ENCODE measurements at regions not wholly inside any gene's neighbourhood (a gene's known extent, or its start where the extent isn't known, plus 50 kb on each side); places are given as distances from the start of the nearest gene placed in this dataset.
A peak's percentile ranks its signal among the peaks of the same experiment; 100 is the strongest.

- ATAC-seq (ENCODE audit: insufficient read depth, low FRiP score): no peak
- Histone ChIP-seq H3K4me1 (ENCODE audit: control insufficient read depth in 5 of 5, insufficient read depth in 5 of 5, low read length in 5 of 5) (peaks cover 0 to 6% (median 0%) of the 10 kb centered on the region in 5 donors), H3K9me3 (ENCODE audit: control insufficient read depth in 4 of 4, insufficient read depth in 3 of 4, low read length in 3 of 4) (no peaks in the 10 kb centered on the region), H3K9ac (ENCODE audit: insufficient read depth in 1 of 2, low read length in 2 of 2) (no peak overlapping the region), H3K27ac (ENCODE audit: low read depth in 1 of 2, low read length in 1 of 2) (no peak overlapping the region), H3K27me3 (ENCODE audit: control insufficient read depth in 3 of 3, insufficient read depth in 3 of 3, low read length in 2 of 3) (peaks cover 0 to 37% (median 0%) of the 10 kb centered on the region in 3 donors), H3K4me3 (no peak overlapping the region), H3K36me3 (ENCODE audit: control insufficient read depth in 4 of 4, insufficient read depth in 4 of 4, low read length in 4 of 4) (no peaks in the 10 kb centered on the region)
- TF ChIP-seq CTCF (IDR thresholded peaks at IDR 0.05; ENCODE audit: control extremely low read depth, extremely low read depth): no peak
- 74 to 78% methylated on average over 39 to 40 of the region's 40 CpGs for WGBS, 2 donors
- peak; percentile 25 to 72 (median 57) for DNase-seq
Measured at GRCh38 chr6:169984181-169985120, 233.0 kb downstream of the ERMARD start.

- Histone ChIP-seq H3K9me3 (ENCODE audit: control insufficient read depth in 4 of 4, insufficient read depth in 3 of 4, low read length in 3 of 4) (no peaks in the 10 kb centered on the region), H3K36me3 (ENCODE audit: control insufficient read depth in 4 of 4, insufficient read depth in 4 of 4, low read length in 4 of 4) (no peaks in the 10 kb centered on the region), H3K4me3 (no peak overlapping the region), H3K27me3 (ENCODE audit: control insufficient read depth in 3 of 3, insufficient read depth in 3 of 3, low read length in 2 of 3) (peaks cover 0 to 37% (median 0%) of the 10 kb centered on the region in 3 donors), H3K27ac (ENCODE audit: low read depth in 1 of 2, low read length in 1 of 2) (no peak overlapping the region), H3K4me1 (ENCODE audit: control insufficient read depth in 5 of 5, insufficient read depth in 5 of 5, low read length in 5 of 5) (peaks cover 0 to 6% (median 0%) of the 10 kb centered on the region in 5 donors), H3K9ac (ENCODE audit: insufficient read depth in 1 of 2, low read length in 2 of 2) (no peak overlapping the region)
- TF ChIP-seq CTCF (IDR thresholded peaks at IDR 0.05; ENCODE audit: control extremely low read depth, extremely low read depth): no peak
- 86 to 94% methylated on average over 10 of the region's 10 CpGs for WGBS, 2 donors
- ATAC-seq (ENCODE audit: insufficient read depth, low FRiP score) (no peak), DNase-seq (no peak)
Measured at GRCh38 chr6:169983651-169984050, 232.2 kb downstream of the ERMARD start.

- 80 to 88% methylated on average over 28 to 31 of the region's 31 CpGs for WGBS, 2 donors
- Histone ChIP-seq H3K4me1 (ENCODE audit: control insufficient read depth in 5 of 5, insufficient read depth in 5 of 5, low read length in 5 of 5) (peaks cover 0 to 9% (median 0%) of the 10 kb centered on the region in 5 donors), H3K27me3 (ENCODE audit: control insufficient read depth in 3 of 3, insufficient read depth in 3 of 3, low read length in 2 of 3) (peaks cover 0 to 45% (median 0%) of the 10 kb centered on the region in 3 donors), H3K27ac (ENCODE audit: low read depth in 1 of 2, low read length in 1 of 2) (no peak overlapping the region), H3K36me3 (ENCODE audit: control insufficient read depth in 4 of 4, insufficient read depth in 4 of 4, low read length in 4 of 4) (no peaks in the 10 kb centered on the region), H3K4me3 (no peak overlapping the region), H3K9me3 (ENCODE audit: control insufficient read depth in 4 of 4, insufficient read depth in 3 of 4, low read length in 3 of 4) (peaks cover 0 to 1% (median 0%) of the 10 kb centered on the region in 4 donors), H3K9ac (ENCODE audit: insufficient read depth in 1 of 2, low read length in 2 of 2) (no peak overlapping the region)
- ATAC-seq (ENCODE audit: insufficient read depth, low FRiP score) (no peak), DNase-seq (peak in 1 of 3 donors; percentile 14)
- TF ChIP-seq CTCF (IDR thresholded peaks at IDR 0.05; ENCODE audit: control extremely low read depth, extremely low read depth): no peak
Measured at GRCh38 chr6:169982461-169983386, 231.3 kb downstream of the ERMARD start.

Data from lung (tissue), 11 donors.